ENCODE measurements at regions not wholly inside any gene's neighbourhood (a gene's known extent, or its start where the extent isn't known, plus 50 kb on each side); places are given as distances from the start of the nearest gene placed in this dataset.

GRCh38 chr10:89829262-89829886 is 128.0 kb downstream of the KIF20B start:
- H3K9me3 ChIP-seq = no peaks in the 10 kb centered on the region
- intact Hi-C loops (cut with DNase I) = no loop called here

GRCh38 chr10:89829887-89830269 is 128.5 kb downstream of the KIF20B start:
- ATAC-seq (peak in 2 of 4 donors; percentile 33 to 59), DNase-seq (no peak)
- H3K9me3 ChIP-seq = no peaks in the 10 kb centered on the region
- intact Hi-C loops (cut with DNase I) = no loop called here
- H3K27me3 ChIP-seq = no peaks in the 10 kb centered on the region
- H3K36me3 ChIP-seq = no peaks in the 10 kb centered on the region
- H3K4me1 ChIP-seq = no peaks in the 10 kb centered on the region
- 88% methylated on average over 3 of the region's 5 CpGs for WGBS (ENCODE audit: insufficient coverage, low coverage, low lambda C conversion rate, missing lambda C conversion rate)
- no peak for TF ChIP-seq POLR2A (IDR thresholded peaks at IDR 0.05)
- no peak for TF ChIP-seq CTCF (IDR thresholded peaks at IDR 0.05)
- no peak overlapping the region for H3K27ac ChIP-seq
- H3K4me3 ChIP-seq = no peak overlapping the region

More at GRCh38 chr10:89829262-89829886, 128.0 kb downstream of the KIF20B start:
- no peak for ATAC-seq
- Histone ChIP-seq H3K36me3 (no peaks in the 10 kb centered on the region), H3K4me1 (no peaks in the 10 kb centered on the region), H3K27me3 (no peaks in the 10 kb centered on the region), H3K4me3 (no peak overlapping the region), H3K27ac (no peak overlapping the region)
- TF ChIP-seq POLR2A (IDR thresholded peaks at IDR 0.05) (no peak), CTCF (IDR thresholded peaks at IDR 0.05) (no peak)
- 81% methylated on average over 17 of the region's 20 CpGs for WGBS (ENCODE audit: insufficient coverage, low coverage, low lambda C conversion rate, missing lambda C conversion rate)
- DNase-seq = no peak

- whole genome bisulfite sequencing (ENCODE audit: insufficient coverage, low coverage, low lambda C conversion rate, missing lambda C conversion rate) = 74% methylated on average over 2 of the region's 2 CpGs
- no peak for DNase-seq
These were observed 129.2 kb downstream of the KIF20B start for GRCh38 chr10:89830624-89831023.

GRCh38 chr10:89836840-89837164 is 135.4 kb downstream of the KIF20B start:
- DNase-seq (no peak), ATAC-seq (no peak)
- no peaks in the 10 kb centered on the region for H3K27me3 ChIP-seq
- no peak overlapping the region for H3K27ac ChIP-seq
- 49% methylated on average over 9 of the region's 12 CpGs for WGBS (ENCODE audit: insufficient coverage, low coverage, low lambda C conversion rate, missing lambda C conversion rate)
- no peaks in the 10 kb centered on the region for H3K4me1 ChIP-seq
- no peaks in the 10 kb centered on the region for H3K9me3 ChIP-seq
- intact Hi-C loops (cut with DNase I) = no loop called here
- H3K4me3 ChIP-seq = peak overlapping the region; percentile 46 to 61 (median 52)
- no peaks in the 10 kb centered on the region for H3K36me3 ChIP-seq
- no peak for TF ChIP-seq CTCF (IDR thresholded peaks at IDR 0.05)
- no peak for TF ChIP-seq POLR2A (IDR thresholded peaks at IDR 0.05)

More at GRCh38 chr10:89830624-89831023, 129.2 kb downstream of the KIF20B start:
- TF ChIP-seq POLR2A (IDR thresholded peaks at IDR 0.05) (no peak), CTCF (IDR thresholded peaks at IDR 0.05) (no peak)
- no peaks in the 10 kb centered on the region for H3K9me3 ChIP-seq
- H3K36me3 ChIP-seq = no peaks in the 10 kb centered on the region
- H3K4me1 ChIP-seq = no peaks in the 10 kb centered on the region
- no peaks in the 10 kb centered on the region for H3K27me3 ChIP-seq
- ATAC-seq = no peak
- no peak overlapping the region for H3K27ac ChIP-seq
- intact Hi-C loops (cut with DNase I) = no loop called here
- H3K4me3 ChIP-seq = no peak overlapping the region
